HG02981 (cell line): ENCODE measurements at regions not wholly inside any gene's neighbourhood (a gene's known extent, or its start where the extent isn't known, plus 50 kb on each side); places are given as distances from the start of the nearest gene placed in this dataset.

Experiments
- ATAC-seq: cut with Tn5 transposase; IDR thresholded peaks from one replicate; pipeline ENCODE4 v1.9.1; 2021; ENCODE audit warnings: mild to moderate bottlenecking, moderate library complexity; ENCODE audit not compliant: unreplicated experiment

DNA sequence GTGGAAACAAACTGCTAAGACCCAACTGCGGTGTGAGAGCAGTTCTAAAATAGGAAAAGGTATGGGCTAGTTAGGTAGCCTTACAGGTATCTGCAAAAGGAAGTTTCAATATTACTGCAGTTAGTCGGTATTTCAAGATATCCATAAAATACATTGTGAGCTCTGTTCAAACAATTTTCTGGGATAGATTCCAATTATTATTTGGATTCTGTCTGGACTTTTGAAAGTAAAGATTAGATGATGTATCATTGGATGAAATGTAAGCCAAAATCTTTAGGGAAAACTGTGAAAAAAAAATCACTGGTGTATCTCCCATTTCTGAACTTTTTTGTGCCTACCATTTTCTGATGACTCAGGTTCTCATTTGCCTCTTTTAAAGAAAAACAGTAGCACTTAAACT, 621.6 kb downstream of the CCER1 start:
- ATAC-seq, result no peak

DNA sequence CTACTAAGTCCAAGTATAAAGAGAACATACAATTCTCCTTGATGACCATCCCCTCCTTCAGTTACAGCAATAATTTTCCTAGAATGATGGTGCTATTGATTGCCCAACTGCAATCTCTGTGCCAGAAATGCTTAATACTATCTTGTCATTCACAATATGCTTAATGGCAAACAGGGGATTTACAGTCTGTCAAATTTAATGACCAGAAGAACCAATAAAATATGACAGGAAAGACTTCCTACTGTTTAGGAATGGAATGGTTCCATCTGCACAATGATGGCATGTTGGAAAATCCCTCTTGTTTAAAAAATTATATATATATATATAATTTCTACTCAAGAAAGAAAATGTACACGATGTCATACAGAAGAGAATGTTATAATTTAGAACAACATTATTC, 623.2 kb downstream of the CCER1 start:
- no peak for ATAC-seq

GRCh38 chr12:90331262-90331661, 622.6 kb upstream of the ATP2B1 start:
- ATAC-seq, result no peak

- no peak for ATAC-seq
Measured at GRCh38 chr12:90327793-90328743, 619.4 kb upstream of the ATP2B1 start.

- ATAC-seq, result no peak
Measured at GRCh38 chr12:90323217-90323616, 614.6 kb upstream of the ATP2B1 start.

GRCh38 chr12:90322006-90322405, 613.4 kb upstream of the ATP2B1 start:
- no peak for ATAC-seq

GRCh38 chr12:90321369-90321768, 612.7 kb upstream of the ATP2B1 start:
- ATAC-seq, result no peak

GRCh38 chr12:90311561-90311960, 602.9 kb upstream of the ATP2B1 start:
- ATAC-seq, result no peak

DNA sequence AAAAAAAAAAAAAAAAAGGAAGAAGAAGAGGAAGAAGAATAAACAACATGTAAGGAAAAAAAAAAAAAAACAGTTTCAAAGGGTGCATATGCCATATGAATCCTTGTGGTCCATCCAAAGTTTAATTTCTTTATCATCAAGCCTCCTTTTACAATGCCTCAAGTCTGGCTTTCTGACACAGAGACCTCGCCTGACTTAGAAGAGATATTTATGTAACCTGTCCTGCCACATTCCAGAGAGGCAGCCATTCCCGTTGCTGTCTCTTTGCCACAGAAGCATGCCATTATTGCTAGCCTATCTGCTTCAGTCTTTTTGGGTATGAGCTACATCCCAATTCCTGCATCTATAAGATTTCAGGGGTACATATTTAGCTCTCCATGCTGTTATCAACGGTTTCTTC, 596.7 kb upstream of the ATP2B1 start:
- no peak for ATAC-seq

- no peak for ATAC-seq
Measured at GRCh38 chr12:90304231-90304630, 595.6 kb upstream of the ATP2B1 start.

DNA sequence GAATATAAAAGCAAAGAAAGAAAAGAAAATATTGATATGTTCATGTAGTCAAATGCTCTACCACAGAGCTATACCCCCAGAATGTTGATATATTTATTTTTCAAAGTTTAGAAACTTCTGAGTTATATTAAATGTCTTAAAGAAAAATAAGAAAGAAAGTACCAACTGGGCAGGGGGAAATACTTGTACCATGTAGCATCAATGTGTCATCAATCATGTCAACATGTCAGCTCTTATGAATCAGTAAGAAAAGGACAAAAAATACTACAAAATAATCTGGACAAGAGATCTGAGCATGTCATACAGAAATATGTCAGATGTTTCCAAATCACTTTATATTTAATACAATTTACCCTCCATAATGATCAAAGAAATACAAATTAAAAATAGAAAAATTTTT, 595.1 kb upstream of the ATP2B1 start:
- no peak for ATAC-seq

GRCh38 chr12:90301561-90302133, 593.0 kb upstream of the ATP2B1 start:
- no peak for ATAC-seq

DNA sequence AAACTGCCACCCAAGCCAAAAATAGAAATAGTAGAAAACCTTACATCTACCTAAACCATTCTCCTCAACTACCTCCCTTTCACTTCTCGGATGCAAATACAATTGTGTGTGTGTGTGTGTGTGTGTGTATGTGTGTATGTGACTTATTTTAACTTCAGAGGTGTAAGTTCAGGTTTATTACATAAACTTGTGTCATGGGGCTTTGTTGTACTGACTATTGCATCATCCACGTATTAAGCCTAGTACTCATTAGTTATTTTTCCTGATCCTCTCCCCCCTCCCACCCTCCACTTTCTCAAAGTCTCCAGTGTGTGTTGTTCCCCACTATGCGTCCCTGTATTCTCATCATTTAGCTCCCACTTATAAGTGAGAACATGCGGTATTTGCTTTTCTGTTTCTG, 592.5 kb upstream of the ATP2B1 start:
- no peak for ATAC-seq

DNA sequence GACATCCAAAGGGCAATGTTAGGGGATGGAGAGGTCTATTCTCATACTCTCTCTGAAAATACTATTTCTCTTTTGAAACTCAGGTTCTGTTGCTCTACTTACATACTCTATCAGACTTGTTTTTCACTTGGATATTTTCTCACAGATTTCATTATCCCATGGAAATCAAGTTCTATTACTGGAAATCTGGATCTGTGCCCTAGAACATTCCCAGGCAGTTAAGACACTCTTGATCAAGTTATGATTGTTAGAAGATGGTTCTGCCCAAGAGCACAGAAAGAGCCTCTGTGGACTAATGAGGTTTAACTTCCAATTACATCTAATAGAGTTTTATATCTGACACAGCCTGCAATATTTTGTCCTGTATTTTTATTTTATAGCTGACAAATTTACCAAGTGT, 591.0 kb upstream of the ATP2B1 start:
- ATAC-seq, result peak; percentile 12

GRCh38 chr12:90299121-90299520, 590.5 kb upstream of the ATP2B1 start:
- peak; percentile 97 for ATAC-seq

DNA sequence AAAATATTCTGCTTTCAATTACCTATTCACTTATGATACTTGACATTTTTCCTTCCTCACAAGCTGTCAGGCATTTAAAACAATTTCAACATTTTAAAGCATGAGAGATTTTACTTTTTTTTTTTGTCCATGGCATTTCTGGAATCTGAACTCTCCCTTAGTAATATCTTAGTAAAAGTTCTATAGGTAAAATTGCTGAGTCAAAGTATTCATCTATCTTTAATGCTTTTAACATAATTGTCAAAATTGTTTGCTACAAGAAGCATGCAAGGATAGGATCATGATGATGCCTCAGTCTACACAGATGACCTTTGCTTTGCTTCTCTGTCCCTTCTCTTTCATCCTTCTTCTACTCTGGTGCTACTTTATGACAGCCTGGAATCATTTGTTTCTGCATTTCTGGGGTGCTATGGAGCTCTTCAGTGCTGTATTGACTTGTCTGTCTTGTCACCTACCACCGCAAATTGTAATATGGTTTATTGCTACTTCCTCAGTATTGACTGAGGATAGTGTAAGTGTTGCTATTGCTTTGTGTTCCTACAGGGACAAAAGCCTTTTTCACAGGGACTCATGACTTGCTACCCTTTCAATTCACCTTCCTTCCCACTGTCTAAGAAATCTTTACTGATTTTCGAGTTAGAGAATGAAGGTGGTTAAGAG, 589.8 kb upstream of the ATP2B1 start:
- ATAC-seq, result no peak

DNA sequence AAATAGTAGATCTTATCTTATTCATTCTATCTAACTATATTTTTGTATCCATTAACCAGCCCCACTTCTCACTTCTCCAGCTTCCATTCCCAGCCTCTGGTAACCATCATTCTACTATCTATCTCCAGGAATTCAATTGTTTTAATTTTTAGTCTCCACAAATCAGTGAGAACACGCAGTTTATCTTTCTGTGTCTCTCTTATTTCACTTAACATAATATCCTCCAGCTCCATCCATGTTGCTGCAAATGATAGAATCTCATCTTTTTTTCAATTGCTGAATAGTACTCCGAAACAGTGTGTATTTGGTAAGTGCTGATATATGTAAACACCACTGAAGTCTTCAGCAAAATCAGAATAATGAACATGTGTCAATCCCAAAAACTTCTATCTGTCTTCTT, 587.2 kb upstream of the ATP2B1 start:
- no peak for ATAC-seq

GRCh38 chr12:90292183-90292582, 583.5 kb upstream of the ATP2B1 start:
- ATAC-seq, result no peak

- no peak for ATAC-seq
Measured at GRCh38 chr12:90290980-90291975, 582.6 kb upstream of the ATP2B1 start.

DNA sequence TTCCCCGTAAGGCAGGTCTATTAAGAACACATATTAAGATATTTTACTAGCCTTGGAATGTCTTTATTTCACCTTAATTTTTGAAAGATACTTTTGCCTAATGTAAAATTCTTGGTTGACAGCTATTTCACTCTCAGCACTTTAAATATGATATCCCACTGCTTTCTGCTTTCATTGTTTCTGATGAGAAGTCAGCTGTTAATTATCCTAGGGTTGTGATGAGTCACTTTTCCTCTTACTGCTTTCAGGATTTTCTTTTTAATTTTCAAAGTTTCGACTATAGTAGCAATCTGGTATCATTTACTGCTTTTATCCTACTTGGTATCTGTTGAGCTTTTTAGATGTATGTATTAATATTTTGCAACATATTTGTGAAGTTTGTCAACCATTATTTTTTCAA, 578.9 kb upstream of the ATP2B1 start:
- no peak for ATAC-seq
